Activated naive CD8-positive, alpha-beta T cell treated with anti-CD3 and anti-CD28 coated beads, Interleukin-2, amount 10 ng/mL, durations not matched to agents 7 days and 5 days (primary cell): ENCODE measurements at regions not wholly inside any gene's neighbourhood (a gene's known extent, or its start where the extent isn't known, plus 50 kb on each side); places are given as distances from the start of the nearest gene placed in this dataset.

Experiments
- ATAC-seq: fragments of 150-1000 bp; cut with Tn5 transposase; one replicate; pipeline ENCODE4 v1.10.0; 2021; ENCODE audit warnings: low read depth, moderate library complexity
- POLR2A ChIA-PET: fragments of 350-600 bp; sonication (Branson Sonifier 250); formaldehyde crosslinking; loops from one replicate; lab custom pipeline; 2021; ENCODE audit warnings: antibody characterized with exemption; lab: Charles Lee
- DNase-seq: peaks from one replicate; pipeline ENCODE4 v3.0.0; 2021
- H3K27ac Mint-ChIP-seq: one replicate; pipeline ENCODE4 v1.8.0; 2022; ENCODE audit warnings: mild to moderate bottlenecking, mixed read lengths
- H3K27me3 Mint-ChIP-seq: one replicate; pipeline ENCODE4 v1.8.0; 2022; ENCODE audit warnings: mild to moderate bottlenecking, moderate library complexity, mixed read lengths
- H3K36me3 Mint-ChIP-seq: one replicate; pipeline ENCODE4 v1.8.0; 2021; ENCODE audit warnings: mild to moderate bottlenecking, mixed read lengths
- H3K4me1 Mint-ChIP-seq: one replicate; pipeline ENCODE4 v1.8.0; 2021; ENCODE audit warnings: mixed read lengths
- H3K4me3 Mint-ChIP-seq: one replicate; pipeline ENCODE4 v1.8.0; 2022; ENCODE audit warnings: mild to moderate bottlenecking, moderate library complexity, mixed read lengths
- H3K9me3 Mint-ChIP-seq: one replicate; pipeline ENCODE4 v1.8.0; 2021; ENCODE audit warnings: mixed read lengths

DNA sequence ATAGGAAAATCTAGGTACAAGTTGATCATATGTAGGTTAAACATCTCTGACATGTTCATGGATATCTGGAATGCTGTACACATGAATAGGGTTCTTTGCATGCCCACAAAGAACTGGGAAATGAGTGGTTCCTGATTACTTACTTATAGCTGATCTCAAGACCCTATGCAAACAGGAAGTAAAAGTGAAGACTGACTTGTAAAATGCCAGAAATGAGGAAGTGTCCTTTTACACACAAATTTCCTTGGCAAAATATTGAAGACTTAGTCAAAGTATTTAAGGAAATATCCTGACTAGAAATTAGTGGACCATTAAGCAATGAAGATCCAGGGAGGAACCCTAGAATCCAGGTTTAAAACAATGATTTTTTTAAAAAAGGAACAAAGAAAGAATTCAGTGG is 203.7 kb upstream of the DLGAP1 start:
- POLR2A ChIA-PET = no interaction called here
- Mint-ChIP-seq H3K27me3 (no peaks in the 10 kb centered on the region), H3K4me1 (no peaks in the 10 kb centered on the region), H3K36me3 (no peaks in the 10 kb centered on the region), H3K4me3 (no peak overlapping the region), H3K9me3 (peaks cover 4% of the 10 kb centered on the region), H3K27ac (no peak overlapping the region)
- ATAC-seq = no peak
- no peak for DNase-seq

GRCh38 chr18:4653418-4653817 is 198.3 kb upstream of the DLGAP1 start:
- no peaks in the 10 kb centered on the region for H3K27me3 Mint-ChIP-seq
- H3K4me1 Mint-ChIP-seq = no peaks in the 10 kb centered on the region
- DNase-seq (no peak), ATAC-seq (no peak)
- H3K9me3 Mint-ChIP-seq = peaks cover 6% of the 10 kb centered on the region
- POLR2A ChIA-PET = no interaction called here
- H3K4me3 Mint-ChIP-seq = no peak overlapping the region
- no peak overlapping the region for H3K27ac Mint-ChIP-seq
- H3K36me3 Mint-ChIP-seq = no peaks in the 10 kb centered on the region

DNA sequence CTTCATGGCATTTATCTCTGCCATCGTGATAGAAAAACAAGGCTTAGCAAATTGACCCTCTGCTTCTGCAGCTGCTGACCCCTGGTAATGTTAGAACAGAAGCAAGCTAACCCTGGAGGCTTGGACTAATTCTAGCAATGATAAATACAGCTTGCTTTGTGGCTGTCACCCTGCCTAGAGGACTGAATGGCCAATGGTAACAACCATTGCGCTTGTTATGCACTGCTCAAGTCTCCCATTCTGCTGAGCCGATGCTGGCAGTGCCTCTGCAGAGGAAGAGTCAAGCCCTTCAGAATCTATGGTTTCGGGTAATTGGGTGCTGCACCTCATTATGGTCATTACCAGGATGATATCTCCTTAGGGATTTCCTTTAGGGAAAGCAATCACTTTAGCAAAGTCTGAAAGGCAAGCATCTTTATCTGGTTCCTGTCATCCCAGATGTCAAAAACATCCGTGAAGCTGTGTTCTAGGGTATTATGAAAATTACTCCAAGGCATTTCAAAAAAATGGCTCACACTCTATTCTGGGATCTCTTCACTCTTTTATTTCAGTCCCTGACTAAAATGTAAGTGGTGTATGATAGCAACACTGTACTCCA is 186.8 kb upstream of the DLGAP1 start:
- Mint-ChIP-seq H3K4me3 (no peak overlapping the region), H3K4me1 (no peaks in the 10 kb centered on the region), H3K27ac (no peak overlapping the region), H3K36me3 (no peaks in the 10 kb centered on the region), H3K27me3 (no peaks in the 10 kb centered on the region), H3K9me3 (peaks cover 2% of the 10 kb centered on the region)
- DNase-seq (no peak), ATAC-seq (no peak)
- POLR2A ChIA-PET = no interaction called here

- no peak overlapping the region for H3K4me3 Mint-ChIP-seq
- ATAC-seq = no peak
- H3K27ac Mint-ChIP-seq = no peak overlapping the region
- POLR2A ChIA-PET = no interaction called here
- no peaks in the 10 kb centered on the region for H3K36me3 Mint-ChIP-seq
- H3K27me3 Mint-ChIP-seq = no peaks in the 10 kb centered on the region
- H3K4me1 Mint-ChIP-seq = no peaks in the 10 kb centered on the region
- H3K9me3 Mint-ChIP-seq = peaks cover 2% of the 10 kb centered on the region
- no peak for DNase-seq
Measured at GRCh38 chr18:4640349-4641012, 185.4 kb upstream of the DLGAP1 start.

GRCh38 chr18:4639628-4640310 is 184.7 kb upstream of the DLGAP1 start:
- H3K27ac Mint-ChIP-seq = no peak overlapping the region
- no peaks in the 10 kb centered on the region for H3K27me3 Mint-ChIP-seq
- peaks cover 2% of the 10 kb centered on the region for H3K9me3 Mint-ChIP-seq
- H3K36me3 Mint-ChIP-seq = no peaks in the 10 kb centered on the region
- ATAC-seq = no peak
- no peak for DNase-seq
- H3K4me3 Mint-ChIP-seq = no peak overlapping the region
- no peaks in the 10 kb centered on the region for H3K4me1 Mint-ChIP-seq
- POLR2A ChIA-PET = no interaction called here

DNA sequence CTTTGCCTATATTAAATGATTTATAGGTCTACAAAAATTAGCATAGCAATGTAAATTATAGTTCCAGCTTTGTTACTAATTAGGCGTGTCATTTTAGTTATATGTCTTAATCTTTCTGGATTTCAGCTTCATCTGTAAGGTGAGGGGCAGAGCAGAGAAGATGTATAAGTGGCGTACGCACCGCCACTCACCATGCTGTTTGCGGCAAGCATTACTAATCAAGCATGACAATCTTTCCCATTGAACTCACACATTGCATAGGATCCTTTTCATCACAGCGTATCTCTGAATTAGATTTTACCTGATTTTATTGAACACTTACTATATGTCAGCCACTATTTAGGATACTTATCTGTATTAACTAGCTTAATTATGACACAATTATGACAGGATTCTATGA is 183.6 kb upstream of the DLGAP1 start:
- H3K27ac Mint-ChIP-seq = no peak overlapping the region
- no peak overlapping the region for H3K4me3 Mint-ChIP-seq
- H3K27me3 Mint-ChIP-seq = no peaks in the 10 kb centered on the region
- ATAC-seq (no peak), DNase-seq (no peak)
- H3K9me3 Mint-ChIP-seq = peaks cover 2% of the 10 kb centered on the region
- POLR2A ChIA-PET = no interaction called here
- no peaks in the 10 kb centered on the region for H3K36me3 Mint-ChIP-seq
- H3K4me1 Mint-ChIP-seq = no peaks in the 10 kb centered on the region

DNA sequence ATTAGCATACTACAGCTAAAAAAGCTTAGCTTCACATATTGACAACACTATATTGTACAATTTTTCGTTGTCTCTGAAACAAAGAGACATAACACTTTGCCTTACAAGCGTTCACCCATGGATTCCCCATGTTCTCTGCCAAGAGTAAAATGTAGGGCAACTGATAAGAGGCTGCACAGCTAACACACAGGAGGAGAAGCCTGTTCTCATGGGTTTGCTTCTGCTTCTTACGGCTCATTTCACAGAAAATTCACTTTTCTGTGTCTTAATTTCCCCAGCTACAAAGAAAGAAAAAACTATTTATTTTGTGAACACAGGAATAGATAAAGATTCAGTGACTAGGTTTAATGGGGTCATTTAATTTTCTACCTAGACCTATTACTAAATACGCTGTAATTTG is 182.8 kb upstream of the DLGAP1 start:
- Mint-ChIP-seq H3K27me3 (no peaks in the 10 kb centered on the region), H3K36me3 (no peaks in the 10 kb centered on the region), H3K27ac (no peak overlapping the region), H3K4me3 (no peak overlapping the region), H3K9me3 (peaks cover 2% of the 10 kb centered on the region), H3K4me1 (no peaks in the 10 kb centered on the region)
- POLR2A ChIA-PET = no interaction called here
- no peak for DNase-seq
- no peak for ATAC-seq

DNA sequence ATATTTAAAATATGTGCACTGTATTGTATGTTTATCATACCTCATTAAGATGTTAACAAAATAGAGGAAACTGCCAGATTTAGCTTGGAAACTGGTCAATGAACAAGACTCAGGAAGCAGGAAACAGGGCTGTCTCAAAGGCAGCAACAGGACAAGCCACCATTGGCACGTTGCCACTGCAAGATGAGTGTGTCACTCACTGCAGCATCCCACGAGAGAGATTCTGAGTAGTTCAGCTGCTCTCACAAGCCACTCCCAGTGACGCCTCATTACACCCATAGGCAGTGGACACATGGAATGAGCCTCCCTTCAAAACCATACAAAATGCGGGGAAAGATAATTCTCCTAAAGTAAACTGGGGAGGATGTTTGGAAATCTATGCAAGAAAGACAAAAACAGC is 181.9 kb upstream of the DLGAP1 start:
- POLR2A ChIA-PET = no interaction called here
- no peak overlapping the region for H3K4me3 Mint-ChIP-seq
- no peak for ATAC-seq
- H3K27ac Mint-ChIP-seq = no peak overlapping the region
- H3K9me3 Mint-ChIP-seq = peaks cover 2% of the 10 kb centered on the region
- no peak for DNase-seq
- no peaks in the 10 kb centered on the region for H3K4me1 Mint-ChIP-seq
- no peaks in the 10 kb centered on the region for H3K36me3 Mint-ChIP-seq
- no peaks in the 10 kb centered on the region for H3K27me3 Mint-ChIP-seq

- ATAC-seq (no peak), DNase-seq (no peak)
- Mint-ChIP-seq H3K36me3 (no peaks in the 10 kb centered on the region), H3K9me3 (peaks cover 1% of the 10 kb centered on the region), H3K4me1 (no peaks in the 10 kb centered on the region), H3K27ac (no peak overlapping the region), H3K4me3 (no peak overlapping the region), H3K27me3 (no peaks in the 10 kb centered on the region)
- POLR2A ChIA-PET = no interaction called here
Measured at GRCh38 chr18:4631239-4631638, 176.1 kb upstream of the DLGAP1 start.

- H3K4me1 Mint-ChIP-seq = no peaks in the 10 kb centered on the region
- DNase-seq (no peak), ATAC-seq (no peak)
- no peak overlapping the region for H3K4me3 Mint-ChIP-seq
- no peaks in the 10 kb centered on the region for H3K27me3 Mint-ChIP-seq
- no peaks in the 10 kb centered on the region for H3K36me3 Mint-ChIP-seq
- H3K27ac Mint-ChIP-seq = no peak overlapping the region
- H3K9me3 Mint-ChIP-seq = peaks cover 7% of the 10 kb centered on the region
- POLR2A ChIA-PET = no interaction called here
Measured at GRCh38 chr18:4605212-4605611, 150.1 kb upstream of the DLGAP1 start.

- H3K27me3 Mint-ChIP-seq = no peaks in the 10 kb centered on the region
- H3K9me3 Mint-ChIP-seq = peaks cover 6% of the 10 kb centered on the region
- POLR2A ChIA-PET = no interaction called here
- no peaks in the 10 kb centered on the region for H3K36me3 Mint-ChIP-seq
- no peak overlapping the region for H3K27ac Mint-ChIP-seq
- no peak overlapping the region for H3K4me3 Mint-ChIP-seq
- DNase-seq = no peak
- no peaks in the 10 kb centered on the region for H3K4me1 Mint-ChIP-seq
- no peak for ATAC-seq
Measured at GRCh38 chr18:4603955-4604354, 148.8 kb upstream of the DLGAP1 start.

- ATAC-seq (no peak), DNase-seq (no peak)
- Mint-ChIP-seq H3K36me3 (no peaks in the 10 kb centered on the region), H3K4me3 (no peak overlapping the region), H3K4me1 (no peaks in the 10 kb centered on the region), H3K9me3 (peaks cover 4% of the 10 kb centered on the region), H3K27ac (no peak overlapping the region), H3K27me3 (no peaks in the 10 kb centered on the region)
- POLR2A ChIA-PET = no interaction called here
Measured at GRCh38 chr18:4599312-4599711, 144.2 kb upstream of the DLGAP1 start.

DNA sequence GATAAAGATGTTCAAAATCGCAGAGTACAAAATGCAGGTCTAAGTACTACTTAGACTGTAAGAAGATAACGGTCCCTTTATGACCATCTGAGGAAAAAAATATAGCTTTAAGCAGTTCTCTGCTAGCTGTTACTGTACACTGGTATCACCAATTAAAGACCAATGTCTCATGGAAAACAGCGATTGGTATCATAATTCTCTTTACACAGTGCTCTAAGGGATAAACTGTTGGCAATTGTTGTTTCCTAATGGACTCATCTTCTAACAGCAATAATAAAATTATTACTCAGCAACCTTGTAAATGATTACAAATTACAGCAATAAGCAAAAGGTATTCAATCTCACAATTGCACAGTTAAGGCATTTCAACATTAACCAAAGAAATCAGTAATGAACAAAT is 142.2 kb upstream of the DLGAP1 start:
- Mint-ChIP-seq H3K27ac (no peak overlapping the region), H3K4me3 (no peak overlapping the region), H3K36me3 (no peaks in the 10 kb centered on the region), H3K9me3 (peaks cover 1% of the 10 kb centered on the region), H3K4me1 (no peaks in the 10 kb centered on the region), H3K27me3 (no peaks in the 10 kb centered on the region)
- DNase-seq (no peak), ATAC-seq (no peak)
- POLR2A ChIA-PET = no interaction called here

GRCh38 chr18:4593895-4594294 is 138.8 kb upstream of the DLGAP1 start:
- Mint-ChIP-seq H3K36me3 (no peaks in the 10 kb centered on the region), H3K9me3 (peaks cover 3% of the 10 kb centered on the region), H3K27me3 (no peaks in the 10 kb centered on the region), H3K27ac (no peak overlapping the region), H3K4me1 (no peaks in the 10 kb centered on the region), H3K4me3 (no peak overlapping the region)
- POLR2A ChIA-PET = no interaction called here
- no peak for ATAC-seq
- no peak for DNase-seq
